Cardiac fibroblast (primary cell): ENCODE measurements at regions not wholly inside any gene's neighbourhood (a gene's known extent, or its start where the extent isn't known, plus 50 kb on each side); places are given as distances from the start of the nearest gene placed in this dataset.
"Not testable (repeated sequence)": the region's sequence is repeated elsewhere in the genome, so short reads cannot be mapped to it uniquely, and the experiment has no call there.

Source experiments
- DNase-seq, 2 donors: peaks; one replicate each; pipeline versions ENCODE4 v3.0.0 to v3.0.0-alpha.2; 2010; ENCODE audit warnings: low read depth in 2 of 2
- H3K4me3 ChIP-seq, 2 donors: replicated peaks in 1 of 2; 1 replicate in 1 of 2; 2 replicates in 1 of 2; pipeline ENCODE4 v1.5.1; 2011; ENCODE audit warnings: low read depth in 2 of 2, low read length in 2 of 2, mild to moderate bottlenecking in 2 of 2, moderate library complexity in 1 of 2
- CTCF ChIP-seq: IDR thresholded peaks from one replicate; pipeline ENCODE4 v1.5.1; 2011; ENCODE audit warnings: low read depth, mild to moderate bottlenecking, low read length, inconsistent platforms

- H3K4me3 ChIP-seq, DNase-seq: not testable (repeated sequence)
Observed at GRCh38 chr15:75792236-75792635, 51.0 kb upstream of the UBE2Q2 start.

GRCh38 chr15:75791337-75791713, 51.9 kb upstream of the UBE2Q2 start:
- H3K4me3 ChIP-seq, result no peak overlapping the region
- no peak for TF ChIP-seq CTCF
- no peak for DNase-seq

DNA sequence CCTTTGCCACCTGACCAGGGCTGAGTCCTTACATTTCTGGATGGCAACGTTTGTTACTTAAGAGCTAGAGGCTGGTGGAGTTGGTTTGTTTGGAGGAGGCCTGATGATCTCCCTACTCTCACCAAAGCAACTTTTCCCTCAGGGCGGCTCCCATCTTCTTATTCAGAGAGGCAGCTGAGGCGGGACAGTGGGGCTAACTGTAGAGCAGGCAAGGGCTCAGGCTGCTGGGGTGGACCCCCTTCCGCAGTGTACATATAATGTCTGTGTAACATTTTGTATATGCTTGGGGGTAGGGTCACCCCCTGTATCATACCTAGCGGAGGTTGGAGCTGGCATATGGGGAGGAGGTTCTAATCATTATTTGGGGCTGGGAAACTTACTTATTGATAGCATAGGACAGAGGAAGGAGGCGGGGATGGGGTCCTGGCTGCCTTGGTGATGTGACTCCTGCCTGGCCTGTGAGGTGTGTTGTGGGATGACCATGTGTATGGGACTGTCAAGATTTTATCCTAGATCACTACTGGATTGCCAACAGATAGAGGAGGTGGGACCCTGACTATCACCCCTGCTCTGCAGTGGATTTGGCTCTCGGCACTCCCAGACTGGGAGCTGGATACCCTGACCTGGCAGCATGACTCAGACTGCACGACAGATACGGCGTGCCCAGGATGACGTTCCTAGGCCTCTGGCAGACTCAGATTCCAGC, 52.5 kb upstream of the UBE2Q2 start:
- DNase-seq, result no peak
- no peak overlapping the region for H3K4me3 ChIP-seq
- TF ChIP-seq CTCF, result no peak

DNA sequence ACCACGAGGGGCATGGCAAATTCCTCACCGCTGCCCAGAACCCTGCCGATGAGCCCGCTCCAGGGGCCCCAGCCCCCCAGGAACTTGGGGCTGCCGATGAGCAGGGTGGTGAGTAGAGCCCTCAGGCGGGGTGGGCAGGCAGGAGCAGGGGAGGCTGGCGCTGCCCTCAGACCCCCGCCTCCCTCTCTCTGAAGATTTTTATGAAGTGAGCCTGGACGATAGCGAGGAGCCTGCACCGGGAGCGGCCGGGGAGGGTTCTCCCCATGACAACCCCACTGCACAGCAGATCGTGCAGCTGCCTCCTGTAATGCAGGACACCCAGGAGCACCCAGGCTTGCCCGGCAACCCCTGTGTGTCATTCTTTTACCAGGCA, 56.7 kb upstream of the UBE2Q2 start:
- no peak overlapping the region for H3K4me3 ChIP-seq

GRCh38 chr15:75785771-75786574, 57.3 kb upstream of the UBE2Q2 start:
- DNase-seq, result peak; percentile 8 to 30
- TF ChIP-seq CTCF, result peak; percentile 19
- no peak overlapping the region for H3K4me3 ChIP-seq

More for the DNA sequence above, 56.7 kb upstream of the UBE2Q2 start:
- no peak for DNase-seq
- no peak for TF ChIP-seq CTCF

GRCh38 chr15:75784511-75785480, 58.5 kb upstream of the UBE2Q2 start:
- not testable (repeated sequence) for DNase-seq, H3K4me3 ChIP-seq

DNA sequence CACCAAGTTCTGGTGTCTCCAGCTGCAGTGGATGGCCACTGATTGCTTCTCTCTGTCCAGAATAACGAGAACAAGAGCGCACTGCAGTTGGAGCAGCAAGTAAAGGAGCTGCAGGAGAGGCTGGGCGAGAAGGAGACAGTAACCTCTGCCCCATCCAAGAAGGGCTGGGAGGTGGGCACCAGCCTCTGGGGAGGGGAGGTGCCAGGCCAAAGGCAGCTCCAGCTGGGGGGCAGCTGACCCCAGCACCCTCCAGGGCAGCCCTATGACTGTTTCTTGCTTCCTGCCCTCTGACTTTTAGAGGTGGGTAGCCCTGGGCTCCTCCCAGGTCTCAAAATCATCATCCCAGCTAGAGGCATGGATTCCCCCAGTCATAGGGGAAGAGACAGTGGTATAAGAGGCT, 59.7 kb upstream of the UBE2Q2 start:
- not testable (repeated sequence) for DNase-seq, H3K4me3 ChIP-seq

DNA sequence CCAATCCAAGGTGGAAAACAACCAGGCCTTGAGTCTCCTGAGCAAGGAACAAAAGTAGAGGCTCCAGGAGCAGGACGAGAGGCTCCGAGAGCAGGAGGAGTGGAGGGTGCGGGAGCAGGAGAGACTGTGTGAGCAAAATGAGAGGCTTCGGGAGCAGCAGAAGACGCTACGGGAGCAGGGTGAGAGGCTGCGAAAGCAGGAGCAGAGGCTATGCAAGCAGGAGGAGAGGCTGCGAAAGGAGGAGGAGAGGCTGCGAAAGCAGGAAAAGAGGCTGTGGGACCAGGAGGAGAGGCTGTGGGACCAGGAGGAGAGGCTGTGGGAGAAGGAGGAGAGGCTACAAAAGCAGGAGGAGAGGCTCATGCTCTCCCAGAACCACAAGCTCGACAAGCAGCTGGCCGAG, 60.3 kb upstream of the UBE2Q2 start:
- DNase-seq, result no peak
- H3K4me3 ChIP-seq, result no peak overlapping the region
- no peak for TF ChIP-seq CTCF

- DNase-seq, H3K4me3 ChIP-seq: not testable (repeated sequence)
Observed at GRCh38 chr15:75780995-75781394, 62.3 kb upstream of the UBE2Q2 start.
